Prostate gland (tissue), 2 donors: ENCODE measurements at regions not wholly inside any gene's neighbourhood (a gene's known extent, or its start where the extent isn't known, plus 50 kb on each side); places are given as distances from the start of the nearest gene placed in this dataset.

ENCODE experiments used
- CTCF ChIP-seq, 4 experiments: fragments of 200-600 bp in 2 of 4; fragments of 450-650 bp in 2 of 4; sonication (generic) in 2 of 4; IDR thresholded peaks; 1 replicate in 3 of 4; 2 replicates in 1 of 4; pipeline ENCODE4 v1.5.1; 2016 to 2019; ENCODE audit warnings: antibody characterized with exemption in 4 of 4, mild to moderate bottlenecking in 2 of 4, moderate library complexity in 2 of 4
- POLR2A ChIP-seq: fragments of 450-650 bp; IDR thresholded peaks from one replicate; pipeline ENCODE4 v1.6.1; 2016; ENCODE audit warnings: antibody characterized with exemption, mild to moderate bottlenecking
- POLR2AphosphoS5 ChIP-seq: sonication (generic); formaldehyde crosslinking; IDR thresholded peaks from one replicate; pipeline ENCODE4 v1.6.1; 2017; ENCODE audit warnings: antibody characterized with exemption

- TF ChIP-seq POLR2A (no peak), CTCF (IDR thresholded peaks at IDR 0.05) (no peak), POLR2AphosphoS5 (no peak)
Measured at GRCh38 chr1:82759035-82759434, 958.3 kb downstream of the ADGRL2 start.
